ENCODE measurements at regions not wholly inside any gene's neighbourhood (a gene's known extent, or its start where the extent isn't known, plus 50 kb on each side); places are given as distances from the start of the nearest gene placed in this dataset.

DNA sequence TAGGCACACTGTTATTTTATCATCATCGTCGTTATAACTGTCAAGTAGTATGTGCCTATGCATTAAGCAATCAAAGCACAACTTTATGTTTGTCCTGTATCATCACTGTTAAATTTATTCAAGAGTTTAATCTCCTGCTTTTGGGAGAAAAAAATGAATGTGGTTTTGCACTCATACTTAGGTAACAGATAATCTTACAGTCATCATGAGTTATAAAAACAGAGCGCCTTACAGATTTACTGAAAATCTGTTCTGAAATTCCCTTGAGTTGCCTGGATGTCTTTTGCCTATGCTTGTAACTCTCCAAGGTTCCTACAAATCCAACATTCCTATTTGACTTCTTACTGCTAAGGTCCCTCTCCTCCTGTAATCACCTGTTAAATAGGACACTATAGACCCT lies 307.3 kb downstream of the ZIC4 start:
- Histone ChIP-seq H3K36me3 (ENCODE audit: control insufficient read depth, insufficient read depth, low read length) (no peaks in the 10 kb centered on the region), H3K9me3 (ENCODE audit: control insufficient read depth, insufficient read depth, low read depth, low read length) (no peaks in the 10 kb centered on the region), H3K27me3 (ENCODE audit: control insufficient read depth, insufficient read depth, low read length) (no peaks in the 10 kb centered on the region), H3K4me1 (ENCODE audit: control insufficient read depth, insufficient read depth, low read length) (no peaks in the 10 kb centered on the region), H3K27ac (ENCODE audit: low read length) (no peak overlapping the region), H3K4me3 (ENCODE audit: low read depth in 2 of 2, low read length in 2 of 2) (no peak overlapping the region)
- POLR2A ChIA-PET = no interaction called here
- no TSS peak for BruUV-seq (replicated peaks)
- intact Hi-C loops (cut with micrococcal nuclease; ENCODE audit: unreplicated experiment) (no loop called here), in situ Hi-C loops (cut with HindIII; ENCODE audit: low pct_unique_long_range_greater_than_20kb, low sequenced_read_pairs) (no loop called here)
- ATAC-seq (no peak), DNase-seq (ENCODE audit: low read depth, low spot score) (no peak)
- CTCF ChIA-PET = interaction anchor here (0.6 kb wide), 1 partner anchor 508 kb away, joined by 5 read pairs; no protein-coding TSS in a partner anchor
- TF ChIP-seq, protein P1, sequence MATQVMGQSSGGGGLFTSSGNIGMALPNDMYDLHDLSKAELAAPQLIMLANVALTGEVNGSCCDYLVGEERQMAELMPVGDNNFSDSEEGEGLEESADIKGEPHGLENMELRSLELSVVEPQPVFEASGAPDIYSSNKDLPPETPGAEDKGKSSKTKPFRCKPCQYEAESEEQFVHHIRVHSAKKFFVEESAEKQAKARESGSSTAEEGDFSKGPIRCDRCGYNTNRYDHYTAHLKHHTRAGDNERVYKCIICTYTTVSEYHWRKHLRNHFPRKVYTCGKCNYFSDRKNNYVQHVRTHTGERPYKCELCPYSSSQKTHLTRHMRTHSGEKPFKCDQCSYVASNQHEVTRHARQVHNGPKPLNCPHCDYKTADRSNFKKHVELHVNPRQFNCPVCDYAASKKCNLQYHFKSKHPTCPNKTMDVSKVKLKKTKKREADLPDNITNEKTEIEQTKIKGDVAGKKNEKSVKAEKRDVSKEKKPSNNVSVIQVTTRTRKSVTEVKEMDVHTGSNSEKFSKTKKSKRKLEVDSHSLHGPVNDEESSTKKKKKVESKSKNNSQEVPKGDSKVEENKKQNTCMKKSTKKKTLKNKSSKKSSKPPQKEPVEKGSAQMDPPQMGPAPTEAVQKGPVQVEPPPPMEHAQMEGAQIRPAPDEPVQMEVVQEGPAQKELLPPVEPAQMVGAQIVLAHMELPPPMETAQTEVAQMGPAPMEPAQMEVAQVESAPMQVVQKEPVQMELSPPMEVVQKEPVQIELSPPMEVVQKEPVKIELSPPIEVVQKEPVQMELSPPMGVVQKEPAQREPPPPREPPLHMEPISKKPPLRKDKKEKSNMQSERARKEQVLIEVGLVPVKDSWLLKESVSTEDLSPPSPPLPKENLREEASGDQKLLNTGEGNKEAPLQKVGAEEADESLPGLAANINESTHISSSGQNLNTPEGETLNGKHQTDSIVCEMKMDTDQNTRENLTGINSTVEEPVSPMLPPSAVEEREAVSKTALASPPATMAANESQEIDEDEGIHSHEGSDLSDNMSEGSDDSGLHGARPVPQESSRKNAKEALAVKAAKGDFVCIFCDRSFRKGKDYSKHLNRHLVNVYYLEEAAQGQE (IDR thresholded peaks at IDR 0.05; ENCODE audit: insufficient read depth in 1 of 2, low read depth in 2 of 2, low read length in 1 of 2) = no peak
- TF ChIP-seq, protein P2, sequence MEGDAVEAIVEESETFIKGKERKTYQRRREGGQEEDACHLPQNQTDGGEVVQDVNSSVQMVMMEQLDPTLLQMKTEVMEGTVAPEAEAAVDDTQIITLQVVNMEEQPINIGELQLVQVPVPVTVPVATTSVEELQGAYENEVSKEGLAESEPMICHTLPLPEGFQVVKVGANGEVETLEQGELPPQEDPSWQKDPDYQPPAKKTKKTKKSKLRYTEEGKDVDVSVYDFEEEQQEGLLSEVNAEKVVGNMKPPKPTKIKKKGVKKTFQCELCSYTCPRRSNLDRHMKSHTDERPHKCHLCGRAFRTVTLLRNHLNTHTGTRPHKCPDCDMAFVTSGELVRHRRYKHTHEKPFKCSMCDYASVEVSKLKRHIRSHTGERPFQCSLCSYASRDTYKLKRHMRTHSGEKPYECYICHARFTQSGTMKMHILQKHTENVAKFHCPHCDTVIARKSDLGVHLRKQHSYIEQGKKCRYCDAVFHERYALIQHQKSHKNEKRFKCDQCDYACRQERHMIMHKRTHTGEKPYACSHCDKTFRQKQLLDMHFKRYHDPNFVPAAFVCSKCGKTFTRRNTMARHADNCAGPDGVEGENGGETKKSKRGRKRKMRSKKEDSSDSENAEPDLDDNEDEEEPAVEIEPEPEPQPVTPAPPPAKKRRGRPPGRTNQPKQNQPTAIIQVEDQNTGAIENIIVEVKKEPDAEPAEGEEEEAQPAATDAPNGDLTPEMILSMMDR (IDR thresholded peaks at IDR 0.05) = no peak
- TF ChIP-seq TCF7L2 (IDR thresholded peaks at IDR 0.05; ENCODE audit: low read depth, low read length) (no peak), POLR2AphosphoS5 (IDR thresholded peaks at IDR 0.05; ENCODE audit: low read depth, low read length) (no peak), SIN3A (IDR thresholded peaks at IDR 0.05; ENCODE audit: borderline replicate concordance, insufficient read depth, low read depth, low read length) (no peak)

DNA sequence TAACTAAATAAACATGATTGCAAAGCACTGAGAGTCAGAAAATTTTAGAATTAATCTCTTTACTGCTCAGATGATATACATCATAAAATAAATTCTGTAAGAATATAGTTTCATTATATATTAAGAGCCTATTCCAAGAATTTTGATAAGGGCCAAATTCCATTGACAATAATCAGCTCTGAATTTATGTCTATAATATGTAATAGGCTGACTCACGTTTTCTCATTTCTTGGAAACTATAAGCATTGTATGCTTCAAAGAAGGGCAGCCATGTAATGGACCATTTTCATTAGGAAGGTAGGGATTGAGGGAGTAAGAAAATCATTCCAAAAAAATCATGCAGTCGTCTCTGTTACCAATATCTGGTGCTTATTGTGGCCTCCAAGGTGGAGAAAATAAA lies 315.9 kb downstream of the ZIC4 start:
- H3K4me3 ChIP-seq (ENCODE audit: low read depth in 2 of 2, low read length in 2 of 2) = no peak overlapping the region
- CTCF ChIA-PET = no interaction called here
- H3K27me3 ChIP-seq (ENCODE audit: control insufficient read depth, insufficient read depth, low read length) = no peaks in the 10 kb centered on the region
- no peak for ATAC-seq
- in situ Hi-C loops (cut with HindIII; ENCODE audit: low pct_unique_long_range_greater_than_20kb, low sequenced_read_pairs) (no loop called here), intact Hi-C loops (cut with micrococcal nuclease; ENCODE audit: unreplicated experiment) (no loop called here)
- no peak for DNase-seq (ENCODE audit: low read depth, low spot score)
- TF ChIP-seq TCF7L2 (IDR thresholded peaks at IDR 0.05; ENCODE audit: low read depth, low read length) (no peak), SIN3A (IDR thresholded peaks at IDR 0.05; ENCODE audit: borderline replicate concordance, insufficient read depth, low read depth, low read length) (no peak), POLR2AphosphoS5 (IDR thresholded peaks at IDR 0.05; ENCODE audit: low read depth, low read length) (no peak)
- TF ChIP-seq, protein P2 (IDR thresholded peaks at IDR 0.05) = no peak
- TF ChIP-seq, protein P1 (IDR thresholded peaks at IDR 0.05; ENCODE audit: insufficient read depth in 1 of 2, low read depth in 2 of 2, low read length in 1 of 2) = no peak
- H3K36me3 ChIP-seq (ENCODE audit: control insufficient read depth, insufficient read depth, low read length) = no peaks in the 10 kb centered on the region
- H3K27ac ChIP-seq (ENCODE audit: low read length) = no peak overlapping the region
- POLR2A ChIA-PET = no interaction called here
- no peaks in the 10 kb centered on the region for H3K4me1 ChIP-seq (ENCODE audit: control insufficient read depth, insufficient read depth, low read length)
- H3K9me3 ChIP-seq (ENCODE audit: control insufficient read depth, insufficient read depth, low read depth, low read length) = no peaks in the 10 kb centered on the region
- BruUV-seq (replicated peaks) = no TSS peak
